H1 (cell line): ENCODE measurements at regions not wholly inside any gene's neighbourhood (a gene's known extent, or its start where the extent isn't known, plus 50 kb on each side); places are given as distances from the start of the nearest gene placed in this dataset.

Experiments
- CTCF ChIA-PET: fragments of 300-600 bp; sonication (Branson Sonifier 250); formaldehyde crosslinking; loops from one replicate; lab custom pipeline; 2021; ENCODE audit not compliant: partially characterized antibody; lab: Charles Lee
- POLR2A ChIA-PET: fragments of 300-600 bp; sonication (Branson Sonifier 250); formaldehyde crosslinking; loops from one replicate; lab custom pipeline; 2021; ENCODE audit warnings: inconsistent platforms; ENCODE audit not compliant: partially characterized antibody; lab: Charles Lee
- DNase-seq, 2 experiments: peaks; one replicate each; pipeline versions ENCODE4 v3.0.0 to v3.0.0-alpha.2; 2010 to 2022; ENCODE audit warnings: low spot score in 2 of 2, low read depth in 1 of 2, mixed read lengths in 1 of 2
- FAIRE-seq: peaks from 2 replicates; lab custom pipeline; 2011; peaks lifted over from hg19 to GRCh38; lab: Jason Lieb, UNC
- H2AFZ ChIP-seq: 2 replicates; pipeline ENCODE4 v1.8.1; 2012; ENCODE audit warnings: low read length, inconsistent platforms
- H2AK5ac ChIP-seq: 2 replicates; pipeline ENCODE4 v1.6.1; 2013; ENCODE audit warnings: low read depth, low read length
- H2BK120ac ChIP-seq: replicated peaks from 2 replicates; pipeline ENCODE3; 2013; ENCODE audit warnings: low read depth, low read length, inconsistent platforms
- H2BK12ac ChIP-seq: 2 replicates; pipeline ENCODE4 v1.6.1; 2013; ENCODE audit warnings: low read depth, low read length
- H2BK15ac ChIP-seq: 2 replicates; pipeline ENCODE4 v1.6.1; 2013; ENCODE audit warnings: low read length
- H2BK20ac ChIP-seq: 2 replicates; pipeline ENCODE4 v1.6.1; 2013; ENCODE audit warnings: low read length
- H2BK5ac ChIP-seq: 2 replicates; pipeline ENCODE4 v1.6.1; 2013; ENCODE audit warnings: low read depth, low read length
- H3K14ac ChIP-seq: 2 replicates; pipeline ENCODE4 v1.6.1; 2013; ENCODE audit warnings: inconsistent platforms; ENCODE audit not compliant: insufficient read length
- H3K18ac ChIP-seq: 2 replicates; pipeline ENCODE4 v1.6.1; 2013; ENCODE audit warnings: low read length; ENCODE audit errors: extremely low read depth
- H3K23ac ChIP-seq: 2 replicates; pipeline ENCODE4 v1.6.1; 2013; ENCODE audit warnings: inconsistent platforms; ENCODE audit not compliant: insufficient read length
- H3K23me2 ChIP-seq: 2 replicates; pipeline ENCODE4 v1.6.1; 2013; ENCODE audit warnings: low read depth, low read length
- H3K27ac ChIP-seq: 2 replicates; pipeline ENCODE4 v1.6.1; 2011; ENCODE audit warnings: low read depth, low read length, inconsistent platforms
- H3K27me3 ChIP-seq, 4 experiments: replicated peaks in 1 of 4; 1 replicate in 1 of 4; 2 replicates in 3 of 4; pipeline versions ENCODE4 v1.6.1 to v1.8.1; 2011 to 2013; ENCODE audit warnings: low read length in 3 of 4, mild to moderate bottlenecking in 3 of 4, inconsistent platforms in 2 of 4, mixed read lengths in 2 of 4, moderate library complexity in 1 of 4; ENCODE audit not compliant: control insufficient read depth in 3 of 4, insufficient read depth in 3 of 4; ENCODE audit errors: extremely low read depth in 1 of 4
- H3K36me3 ChIP-seq, 4 experiments: 2 replicates each; pipeline versions ENCODE4 v1.6.1 to v1.8.1; 2011 to 2013; ENCODE audit warnings: mild to moderate bottlenecking in 4 of 4, low read length in 3 of 4, moderate library complexity in 2 of 4, control low read depth in 1 of 4, inconsistent platforms in 1 of 4; ENCODE audit not compliant: insufficient read depth in 4 of 4, control insufficient read depth in 2 of 4
- H3K4ac ChIP-seq: replicated peaks from 2 replicates; pipeline ENCODE3; 2013; ENCODE audit warnings: low read length, low read depth, mixed read lengths, inconsistent platforms; ENCODE audit not compliant: insufficient read length
- H3K4me1 ChIP-seq, 4 experiments: replicated peaks in 1 of 4; 1 replicate in 1 of 4; 2 replicates in 3 of 4; pipeline versions ENCODE4 v1.6.1 to v1.8.1; 2011 to 2013; ENCODE audit warnings: low read length in 3 of 4, inconsistent platforms in 2 of 4, mixed read lengths in 1 of 4; ENCODE audit not compliant: insufficient read depth in 4 of 4, control insufficient read depth in 3 of 4
- H3K4me2 ChIP-seq, 2 experiments: 2 replicates each; pipeline versions ENCODE4 v1.6.1 to v1.8.1; 2011 to 2013; ENCODE audit warnings: low read depth in 2 of 2, low read length in 2 of 2, control low read depth in 1 of 2, inconsistent platforms in 1 of 2, mild to moderate bottlenecking in 1 of 2; ENCODE audit not compliant: insufficient read depth in 1 of 2
- H3K4me3 ChIP-seq, 4 experiments: fragments of 200-600, 300-600 bp in 1 of 4; sonication (generic), shearing (Covaris generic), sonication (Bioruptor Twin) in 1 of 4; 2 replicates each; pipeline versions ENCODE4 v1.5.1 to v1.8.1; 2011 to 2016; ENCODE audit warnings: low read length in 4 of 4, low read depth in 3 of 4, control low read depth in 2 of 4, inconsistent platforms in 2 of 4, mild to moderate bottlenecking in 2 of 4, mixed read lengths in 1 of 4, moderate library complexity in 1 of 4; ENCODE audit not compliant: insufficient read depth in 2 of 4; ENCODE audit errors: extremely low read depth in 1 of 4
- H3K56ac ChIP-seq: replicated peaks from 2 replicates; pipeline ENCODE3; 2013; ENCODE audit warnings: low read depth, mild to moderate bottlenecking, mixed read lengths, low read length, inconsistent platforms; ENCODE audit not compliant: insufficient read length
- H3K79me1 ChIP-seq: 2 replicates; pipeline ENCODE4 v1.6.1; 2013; ENCODE audit warnings: low read depth, low read length, control low read depth
- H3K79me2 ChIP-seq, 2 experiments: 2 replicates each; pipeline versions ENCODE4 v1.6.1 to v1.8.1; 2012 to 2013; ENCODE audit warnings: low read length in 2 of 2, mild to moderate bottlenecking in 2 of 2, inconsistent platforms in 1 of 2; ENCODE audit not compliant: insufficient read depth in 2 of 2, control insufficient read depth in 1 of 2
- H3K9ac ChIP-seq, 4 experiments: replicated peaks in 1 of 4; 1 replicate in 1 of 4; 2 replicates in 3 of 4; pipeline versions ENCODE4 v1.6.1 to v1.8.1; 2011 to 2013; ENCODE audit warnings: low read depth in 3 of 4, low read length in 3 of 4, control low read depth in 2 of 4, mild to moderate bottlenecking in 2 of 4, moderate library complexity in 2 of 4, inconsistent platforms in 1 of 4; ENCODE audit errors: extremely low read depth in 1 of 4
- H3K9me3 ChIP-seq, 2 experiments: 2 replicates each; pipeline versions ENCODE4 v1.6.1 to v1.8.1; 2012 to 2013; ENCODE audit warnings: mild to moderate bottlenecking in 2 of 2, moderate library complexity in 2 of 2, control low read depth in 1 of 2, inconsistent platforms in 1 of 2, low read depth in 1 of 2, low read length in 1 of 2, mixed read lengths in 1 of 2; ENCODE audit not compliant: insufficient read depth in 2 of 2
- H4K20me1 ChIP-seq, 2 experiments: replicated peaks in 1 of 2; 2 replicates each; pipeline versions ENCODE3 to v1.8.1; 2011 to 2013; ENCODE audit warnings: inconsistent platforms in 2 of 2, low read length in 2 of 2, mild to moderate bottlenecking in 1 of 2; ENCODE audit not compliant: insufficient read depth in 2 of 2, control insufficient read depth in 1 of 2
- H4K5ac ChIP-seq: 2 replicates; pipeline ENCODE4 v1.6.1; 2013; ENCODE audit warnings: low read length, low read depth, mixed read lengths, inconsistent platforms; ENCODE audit not compliant: insufficient read length
- H4K8ac ChIP-seq: 2 replicates; pipeline ENCODE4 v1.8.0; 2013; ENCODE audit warnings: mild to moderate bottlenecking, moderate library complexity, low read length, inconsistent platforms; ENCODE audit not compliant: insufficient read depth; ENCODE audit errors: extremely low read depth
- H4K91ac ChIP-seq: replicated peaks from 2 replicates; pipeline ENCODE3; 2013; ENCODE audit warnings: low read length, mixed read lengths, inconsistent platforms; ENCODE audit not compliant: insufficient read length
- BACH1 ChIP-seq: IDR thresholded peaks from 2 replicates; pipeline ENCODE4 v1.6.1; 2012; ENCODE audit warnings: low read length, improper control_type of control experiment
- CEBPB ChIP-seq: IDR thresholded peaks from 2 replicates; pipeline ENCODE4 v1.6.1; 2012; ENCODE audit warnings: low read depth, low read length
- CTBP2 ChIP-seq: IDR thresholded peaks from 2 replicates; pipeline ENCODE4 v1.7.0; 2011; ENCODE audit warnings: borderline replicate concordance, mild to moderate bottlenecking, moderate library complexity, mixed read lengths, low read length; ENCODE audit not compliant: insufficient read depth, insufficient read length
- POLR2A ChIP-seq, 2 experiments: IDR thresholded peaks; 1 replicate in 1 of 2; 2 replicates in 1 of 2; pipeline ENCODE4 v1.6.1; 2011; ENCODE audit warnings: low read depth in 2 of 2, low read length in 2 of 2, mild to moderate bottlenecking in 2 of 2; ENCODE audit errors: control extremely low read depth in 1 of 2
- POU5F1 ChIP-seq: IDR thresholded peaks from 2 replicates; pipeline ENCODE4 v1.6.1; 2011; ENCODE audit warnings: low read depth, mild to moderate bottlenecking, low read length, moderate library complexity
- RFX5 ChIP-seq: IDR thresholded peaks from 2 replicates; pipeline ENCODE4 v1.6.1; 2011; ENCODE audit warnings: low read depth, low read length, improper control_type of control experiment, borderline replicate concordance
- WGBS, 2 experiments: shearing (Covaris generic) in 1 of 2; methylation state at CpG; one replicate each; pipeline versions ENCODE4 v1.1.6 to v1.1.7; 2013 to 2015; ENCODE audit warnings: low lambda C conversion rate in 2 of 2, mixed read lengths in 2 of 2, inconsistent platforms in 1 of 2, low coverage in 1 of 2, missing lambda C conversion rate in 1 of 2; ENCODE audit not compliant: insufficient replicate concordance in 2 of 2, insufficient coverage in 1 of 2, insufficient read length in 1 of 2; ENCODE audit errors: extremely low coverage in 1 of 2, missing lambda C conversion rate in 1 of 2; 5-methylcytosine and 5-hydroxymethylcytosine counted together

DNA sequence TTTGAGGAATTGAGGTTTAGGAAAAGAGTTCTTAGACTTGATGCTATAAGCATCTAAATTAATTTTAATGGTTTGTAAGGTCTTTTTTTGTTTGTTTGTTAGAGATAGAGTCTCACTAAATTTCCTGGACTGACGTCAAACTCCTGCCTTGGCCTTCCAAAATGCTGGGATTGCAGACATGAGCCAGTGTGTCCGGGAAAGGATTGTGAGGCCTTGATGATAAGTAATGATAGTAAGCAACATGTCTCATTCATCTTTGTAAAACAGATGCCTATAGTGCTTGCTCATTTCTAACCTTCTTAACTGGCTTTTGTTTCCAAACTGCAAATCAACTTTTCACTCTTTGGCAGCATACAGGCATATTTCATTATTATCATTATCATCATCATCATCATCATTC, 176.0 kb upstream of the KCND2 start:
- Histone ChIP-seq H3K23ac (no peak overlapping the region), H3K18ac (no peak overlapping the region), H2BK15ac (no peak overlapping the region), H3K4ac (no peak overlapping the region), H3K14ac (no peak overlapping the region), H3K27ac (no peak overlapping the region), H3K9ac (no peak overlapping the region), H3K4me3 (no peak overlapping the region), H4K8ac (no peak overlapping the region), H2BK120ac (no peak overlapping the region), H2AFZ (0 out of 2 replicates have a peak overlapping the region, but pooled peaks have one; percentile 34), H3K79me2 (no peaks in the 10 kb centered on the region), H2BK12ac (no peak overlapping the region), H4K91ac (no peak overlapping the region), H3K4me1 (no peaks in the 10 kb centered on the region), H4K20me1 (no peaks in the 10 kb centered on the region), H3K36me3 (no peaks in the 10 kb centered on the region), H2BK5ac (no peak overlapping the region), H3K56ac (no peak overlapping the region), H3K9me3 (no peaks in the 10 kb centered on the region), H3K4me2 (no peak overlapping the region), H2BK20ac (no peak overlapping the region), H3K27me3 (no peaks in the 10 kb centered on the region), H3K79me1 (no peaks in the 10 kb centered on the region), H2AK5ac (no peak overlapping the region), H4K5ac (no peak overlapping the region), H3K23me2 (no peaks in the 10 kb centered on the region; the same call in 1 of the 2 replicates)
- no peak for FAIRE-seq
- POLR2A ChIA-PET, result no interaction called here
- CTCF ChIA-PET, result no interaction called here
- TF ChIP-seq CEBPB, result no peak
- no peak for TF ChIP-seq POU5F1
- TF ChIP-seq RFX5, result no peak
- no peak for TF ChIP-seq POLR2A (IDR thresholded peaks at IDR 0.05; ENCODE audit: control extremely low read depth in 1 of 2, low read depth in 2 of 2, low read length in 2 of 2)
- TF ChIP-seq BACH1, result no peak
- TF ChIP-seq CTBP2, result no peak
- 87% methylated on average over 2 of the region's 2 CpGs; no CpG with 5 or more reads in 1 of the 2 experiments for WGBS, 2 experiments
- DNase-seq, result no peak
